Fibroblast of mammary gland (primary cell): ENCODE measurements at regions not wholly inside any gene's neighbourhood (a gene's known extent, or its start where the extent isn't known, plus 50 kb on each side); places are given as distances from the start of the nearest gene placed in this dataset.

Experiments
- DNase-seq: peaks from one replicate; pipeline ENCODE4 v3.0.0-alpha.2; 2010; ENCODE audit warnings: low read depth
- H3K4me3 ChIP-seq: 2 replicates; pipeline ENCODE4 v1.5.1; 2011; ENCODE audit warnings: low read depth, mild to moderate bottlenecking, low read length, moderate library complexity; ENCODE audit not compliant: control insufficient read depth
- CTCF ChIP-seq: conservative IDR thresholded peaks from 2 replicates; pipeline ENCODE4 v1.5.1; 2011; ENCODE audit warnings: low read depth, low read length, inconsistent platforms; ENCODE audit not compliant: control insufficient read depth, insufficient read depth

- no peak overlapping the region for H3K4me3 ChIP-seq
- no peak for TF ChIP-seq CTCF
- peak; percentile 82 for DNase-seq
These were observed 93.9 kb upstream of the OGFRL1 start for GRCh38 chr6:71194724-71195123.

- no peak overlapping the region for H3K4me3 ChIP-seq
- TF ChIP-seq CTCF, result no peak
- peak; percentile 44 for DNase-seq
These were observed 91.3 kb upstream of the OGFRL1 start for GRCh38 chr6:71197267-71197666.

- peak; percentile 61 for DNase-seq
- no peak for TF ChIP-seq CTCF
- H3K4me3 ChIP-seq, result no peak overlapping the region
These were observed 90.8 kb upstream of the OGFRL1 start for GRCh38 chr6:71197780-71198179.

- no peak overlapping the region for H3K4me3 ChIP-seq
- TF ChIP-seq CTCF, result no peak
- DNase-seq, result no peak
These were observed 89.7 kb upstream of the OGFRL1 start for GRCh38 chr6:71198908-71199307.

- H3K4me3 ChIP-seq, result no peak overlapping the region
- no peak for DNase-seq
- no peak for TF ChIP-seq CTCF
These were observed 88.9 kb upstream of the OGFRL1 start for GRCh38 chr6:71199736-71200135.

- DNase-seq, result no peak
These were observed 85.4 kb upstream of the OGFRL1 start for GRCh38 chr6:71203206-71203605.

More at GRCh38 chr6:71203206-71203605, 85.4 kb upstream of the OGFRL1 start:
- no peak overlapping the region for H3K4me3 ChIP-seq
- no peak for TF ChIP-seq CTCF
